22Rv1 (cell line): ENCODE measurements at regions not wholly inside any gene's neighbourhood (a gene's known extent, or its start where the extent isn't known, plus 50 kb on each side); places are given as distances from the start of the nearest gene placed in this dataset.

ENCODE experiments used
- ZFX ChIP-seq: fragments of 450-650 bp; IDR thresholded peaks from 2 replicates; pipeline ENCODE4 v1.6.1; 2017; ENCODE audit warnings: antibody characterized with exemption, borderline replicate concordance
- TF ChIP-seq, protein P1 (sequence below): fragments of 450-650 bp; IDR thresholded peaks from 2 replicates; pipeline ENCODE4 v1.5.1; 2017; ENCODE audit warnings: mild to moderate bottlenecking

DNA sequence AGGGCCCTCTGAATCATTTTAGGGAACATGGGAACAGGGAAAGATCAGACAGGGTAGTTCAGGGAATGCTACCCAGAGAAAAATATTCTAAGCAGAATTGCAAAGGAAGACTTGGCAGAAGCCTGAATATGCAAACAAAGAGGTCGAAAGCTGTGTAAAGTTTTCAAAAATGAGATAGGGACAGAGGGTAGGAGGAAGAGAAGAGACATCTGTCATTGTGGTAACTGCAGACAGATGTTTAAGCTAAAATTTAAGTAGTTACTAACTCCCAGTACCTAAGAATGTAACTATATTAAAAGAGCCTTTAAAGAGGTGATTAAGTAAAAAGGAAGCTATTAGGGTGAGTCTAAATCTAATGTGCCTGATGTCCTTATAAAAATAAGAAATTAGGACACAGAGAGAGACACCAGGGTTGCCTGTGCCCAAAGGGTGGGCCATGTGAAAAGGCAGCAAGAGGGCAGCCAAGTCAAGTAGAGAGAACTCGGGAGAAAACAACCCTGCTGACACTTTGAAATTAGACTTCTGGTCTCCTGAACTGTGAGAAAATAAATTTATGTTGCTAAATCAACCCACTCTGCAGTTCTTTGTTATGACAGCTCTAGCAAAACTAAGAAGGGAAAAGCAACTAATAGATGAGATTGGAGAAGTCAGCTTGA lies 1647.4 kb upstream of the C9orf72 start:
- TF ChIP-seq, protein P1, sequence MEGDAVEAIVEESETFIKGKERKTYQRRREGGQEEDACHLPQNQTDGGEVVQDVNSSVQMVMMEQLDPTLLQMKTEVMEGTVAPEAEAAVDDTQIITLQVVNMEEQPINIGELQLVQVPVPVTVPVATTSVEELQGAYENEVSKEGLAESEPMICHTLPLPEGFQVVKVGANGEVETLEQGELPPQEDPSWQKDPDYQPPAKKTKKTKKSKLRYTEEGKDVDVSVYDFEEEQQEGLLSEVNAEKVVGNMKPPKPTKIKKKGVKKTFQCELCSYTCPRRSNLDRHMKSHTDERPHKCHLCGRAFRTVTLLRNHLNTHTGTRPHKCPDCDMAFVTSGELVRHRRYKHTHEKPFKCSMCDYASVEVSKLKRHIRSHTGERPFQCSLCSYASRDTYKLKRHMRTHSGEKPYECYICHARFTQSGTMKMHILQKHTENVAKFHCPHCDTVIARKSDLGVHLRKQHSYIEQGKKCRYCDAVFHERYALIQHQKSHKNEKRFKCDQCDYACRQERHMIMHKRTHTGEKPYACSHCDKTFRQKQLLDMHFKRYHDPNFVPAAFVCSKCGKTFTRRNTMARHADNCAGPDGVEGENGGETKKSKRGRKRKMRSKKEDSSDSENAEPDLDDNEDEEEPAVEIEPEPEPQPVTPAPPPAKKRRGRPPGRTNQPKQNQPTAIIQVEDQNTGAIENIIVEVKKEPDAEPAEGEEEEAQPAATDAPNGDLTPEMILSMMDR, result no peak
- TF ChIP-seq ZFX, result no peak
